Gastrocnemius medialis (tissue), 4 donors: ENCODE measurements at regions not wholly inside any gene's neighbourhood (a gene's known extent, or its start where the extent isn't known, plus 50 kb on each side); places are given as distances from the start of the nearest gene placed in this dataset.

Experiments
- ATAC-seq, 2 donors: fragments of 150-250 bp; one replicate each; pipeline ENCODE4 v1.9.1; 2016
- DNase-seq, 2 donors: peaks; one replicate each; pipeline ENCODE4 v3.0.0-alpha.2; 2019
- H3K27ac ChIP-seq, 4 donors: fragments of 200-600 bp; sonication (generic); 1 replicate in 1 of 4; 2 replicates in 3 of 4; pipeline ENCODE4 v1.5.1; 2016 to 2018; ENCODE audit warnings: mild to moderate bottlenecking in 2 of 4, moderate library complexity in 1 of 4
- H3K27me3 ChIP-seq, 3 donors: fragments of 200-600 bp; sonication (generic) in 2 of 3; 1 replicate in 1 of 3; 2 replicates in 2 of 3; pipeline versions ENCODE4 v1.5.1 to v1.6.0; 2016 to 2019; ENCODE audit warnings: mild to moderate bottlenecking in 1 of 3, moderate library complexity in 1 of 3
- H3K36me3 ChIP-seq, 2 donors: fragments of 200-600 bp; sonication (generic) in 1 of 2; one replicate each; pipeline ENCODE4 v1.5.1; 2017 to 2018
- H3K4me1 ChIP-seq, 2 donors: fragments of 200-600 bp; sonication (generic) in 1 of 2; one replicate each; pipeline ENCODE4 v1.5.1; 2016 to 2017; ENCODE audit warnings: mild to moderate bottlenecking in 2 of 2
- H3K4me3 ChIP-seq, 4 donors: fragments of 200-600 bp; sonication (generic) in 3 of 4; 1 replicate in 1 of 4; 2 replicates in 3 of 4; pipeline ENCODE4 v1.5.1; 2016 to 2019; ENCODE audit warnings: mild to moderate bottlenecking in 2 of 4
- H3K9me3 ChIP-seq, 3 donors: fragments of 200-600 bp; sonication (generic) in 2 of 3; 1 replicate in 1 of 3; 2 replicates in 2 of 3; pipeline ENCODE4 v1.5.1; 2016 to 2019
- CTCF ChIP-seq, 5 experiments: fragments of 450-650 bp in 3 of 5; fragments of 200-600 bp in 2 of 5; sonication (generic) in 2 of 5; IDR thresholded peaks in 4 of 5; conservative IDR thresholded peaks in 1 of 5; 1 replicate in 4 of 5; 2 replicates in 1 of 5; pipeline ENCODE4 v1.5.1; 2016 to 2019; ENCODE audit warnings: antibody characterized with exemption in 5 of 5, mild to moderate bottlenecking in 3 of 5, moderate library complexity in 3 of 5
- POLR2A ChIP-seq, 2 donors: fragments of 450-650 bp; IDR thresholded peaks; one replicate each; pipeline ENCODE4 v1.6.1; 2017; ENCODE audit warnings: antibody characterized with exemption in 2 of 2, mild to moderate bottlenecking in 2 of 2, moderate library complexity in 2 of 2
- in situ Hi-C, 4 donors: fragments of 200-750 bp; cut with MboI; loops; one replicate each; pipeline versions ENCODE4 v1.15.0 to v1.8.0; 2017; ENCODE audit warnings: low sequenced_read_pairs in 4 of 4
- intact Hi-C: fragments of 100-400 bp; cut with DNase I; formaldehyde crosslinking; loops from one replicate; pipeline ENCODE4 v1.15.1; 2023; ENCODE audit warnings: low total_unique reads

GRCh38 chr1:17999884-18000283 is 107.7 kb upstream of the IGSF21 start:
- Histone ChIP-seq H3K27ac (no peak overlapping the region), H3K4me1 (no peaks in the 10 kb centered on the region), H3K9me3 (no peaks in the 10 kb centered on the region), H3K4me3 (no peak overlapping the region), H3K36me3 (no peaks in the 10 kb centered on the region), H3K27me3 (peaks cover 0 to 14% (median 9%) of the 10 kb centered on the region in 3 donors)
- in situ Hi-C loops: no loop called here
- intact Hi-C loops: no loop called here
- TF ChIP-seq CTCF (IDR thresholded peaks at IDR 0.05 in 4 of 5, conservative IDR thresholded peaks at IDR 0.05 in 1 of 5) (no peak), POLR2A (IDR thresholded peaks at IDR 0.05) (no peak)
- DNase-seq: no peak
- ATAC-seq: no peak

GRCh38 chr1:18001725-18002124 is 105.9 kb upstream of the IGSF21 start:
- ATAC-seq: no peak
- H3K27me3 ChIP-seq: peaks cover 0 to 6% (median 4%) of the 10 kb centered on the region in 3 donors

GRCh38 chr1:18004278-18004677 is 103.3 kb upstream of the IGSF21 start:
- no peak overlapping the region for H3K4me3 ChIP-seq
- in situ Hi-C loops (no loop called here), intact Hi-C loops (no loop called here)
- no peaks in the 10 kb centered on the region for H3K4me1 ChIP-seq
- no peaks in the 10 kb centered on the region for H3K9me3 ChIP-seq
- H3K36me3 ChIP-seq: no peaks in the 10 kb centered on the region
- DNase-seq (no peak), ATAC-seq (no peak)
- peaks cover 0 to 18% (median 8%) of the 10 kb centered on the region in 3 donors for H3K27me3 ChIP-seq
- TF ChIP-seq POLR2A (IDR thresholded peaks at IDR 0.05) (no peak), CTCF (IDR thresholded peaks at IDR 0.05 in 4 of 5, conservative IDR thresholded peaks at IDR 0.05 in 1 of 5) (no peak)
- no peak overlapping the region for H3K27ac ChIP-seq

More at GRCh38 chr1:18001725-18002124, 105.9 kb upstream of the IGSF21 start:
- intact Hi-C loops: no loop called here
- DNase-seq: no peak
- Histone ChIP-seq H3K4me3 (no peak overlapping the region), H3K4me1 (no peaks in the 10 kb centered on the region), H3K9me3 (no peaks in the 10 kb centered on the region), H3K36me3 (no peaks in the 10 kb centered on the region), H3K27ac (no peak overlapping the region)
- TF ChIP-seq POLR2A (IDR thresholded peaks at IDR 0.05) (no peak), CTCF (IDR thresholded peaks at IDR 0.05 in 4 of 5, conservative IDR thresholded peaks at IDR 0.05 in 1 of 5) (no peak)
- in situ Hi-C loops: no loop called here

GRCh38 chr1:18005238-18005637 is 102.4 kb upstream of the IGSF21 start:
- no peaks in the 10 kb centered on the region for H3K9me3 ChIP-seq
- peak in 1 of 2 donors; percentile 13 for DNase-seq
- no peaks in the 10 kb centered on the region for H3K4me1 ChIP-seq
- TF ChIP-seq POLR2A (IDR thresholded peaks at IDR 0.05): no peak
- no peak for TF ChIP-seq CTCF (IDR thresholded peaks at IDR 0.05 in 4 of 5, conservative IDR thresholded peaks at IDR 0.05 in 1 of 5)
- H3K4me3 ChIP-seq: no peak overlapping the region
- no peaks in the 10 kb centered on the region for H3K36me3 ChIP-seq
- H3K27me3 ChIP-seq: peaks cover 0 to 28% (median 8%) of the 10 kb centered on the region in 3 donors
- no peak for ATAC-seq
- no peak overlapping the region for H3K27ac ChIP-seq
- in situ Hi-C loops: no loop called here
- intact Hi-C loops: no loop called here

- Histone ChIP-seq H3K27me3 (peaks cover 11 to 42% (median 11%) of the 10 kb centered on the region in 3 donors), H3K36me3 (no peaks in the 10 kb centered on the region), H3K27ac (no peak overlapping the region), H3K4me1 (no peaks in the 10 kb centered on the region), H3K4me3 (no peak overlapping the region), H3K9me3 (no peaks in the 10 kb centered on the region)
- DNase-seq: peak in 1 of 2 donors; percentile 17
- ATAC-seq: peak in 1 of 2 donors; percentile 33
- intact Hi-C loops: no loop called here
- in situ Hi-C loops: no loop called here
- TF ChIP-seq POLR2A (IDR thresholded peaks at IDR 0.05): no peak
- TF ChIP-seq CTCF (IDR thresholded peaks at IDR 0.05 in 4 of 5, conservative IDR thresholded peaks at IDR 0.05 in 1 of 5): no peak
These were observed 100.1 kb upstream of the IGSF21 start for GRCh38 chr1:18007391-18008041.
